WTC11 (cell line): ENCODE measurements at regions not wholly inside any gene's neighbourhood (a gene's known extent, or its start where the extent isn't known, plus 50 kb on each side); places are given as distances from the start of the nearest gene placed in this dataset.

Experiments used
- ATF1 ChIP-seq: sonication (generic); formaldehyde crosslinking; IDR thresholded peaks from 2 replicates; pipeline ENCODE4 v1.8.1; 2023; ENCODE audit warnings: mild to moderate bottlenecking, moderate library complexity, missing genetic modification reagents
- ATF2 ChIP-seq: sonication (generic); formaldehyde crosslinking; IDR thresholded peaks from 2 replicates; pipeline ENCODE4 v1.8.1; 2022; ENCODE audit warnings: low read depth, missing genetic modification reagents, borderline replicate concordance
- CREB1 ChIP-seq: sonication (generic); formaldehyde crosslinking; IDR thresholded peaks from 2 replicates; pipeline ENCODE4 v1.8.0; 2023; ENCODE audit warnings: mild to moderate bottlenecking, missing genetic modification reagents
- CTCF ChIP-seq: fragments of 200-600 bp; IDR thresholded peaks from 2 replicates; pipeline ENCODE4 v1.8.0; 2022; ENCODE audit warnings: antibody characterized with exemption
- E2F4 ChIP-seq: sonication (generic); formaldehyde crosslinking; IDR thresholded peaks from 2 replicates; pipeline ENCODE4 v1.8.1; 2022; ENCODE audit warnings: low read depth, mild to moderate bottlenecking, moderate library complexity, missing genetic modification reagents, borderline replicate concordance
- ESRRA ChIP-seq: sonication (generic); formaldehyde crosslinking; IDR thresholded peaks from 2 replicates; pipeline ENCODE4 v1.8.1; 2022; ENCODE audit warnings: mild to moderate bottlenecking, missing genetic modification reagents, borderline replicate concordance
- FOXJ3 ChIP-seq: sonication (generic); formaldehyde crosslinking; IDR thresholded peaks from 2 replicates; pipeline ENCODE4 v1.9.0; 2021; ENCODE audit warnings: missing genetic modification reagents, mild to moderate bottlenecking, borderline replicate concordance
- JAZF1 ChIP-seq: fragments of 250-450 bp; sonication (Bioruptor Pico); IDR thresholded peaks from 2 replicates; pipeline ENCODE4 v1.9.0; 2021; ENCODE audit warnings: moderate library complexity, mild to moderate bottlenecking, inconsistent platforms
- NFATC4 ChIP-seq: fragments of 250-450 bp; sonication (Bioruptor Pico); IDR thresholded peaks from 2 replicates; pipeline ENCODE4 v1.9.0; 2021; ENCODE audit warnings: mild to moderate bottlenecking
- NR1H2 ChIP-seq: sonication (generic); formaldehyde crosslinking; IDR thresholded peaks from 2 replicates; pipeline ENCODE4 v1.9.0; 2021; ENCODE audit warnings: mild to moderate bottlenecking, moderate library complexity, missing genetic modification reagents
- NR3C1 ChIP-seq: sonication (generic); formaldehyde crosslinking; conservative IDR thresholded peaks from 2 replicates; pipeline ENCODE4 v1.8.1; 2023; ENCODE audit warnings: low read depth, mild to moderate bottlenecking, missing genetic modification reagents
- SMAD3 ChIP-seq: sonication (generic); formaldehyde crosslinking; IDR thresholded peaks from 2 replicates; pipeline ENCODE4 v1.8.0; 2022; ENCODE audit warnings: missing genetic modification reagents, mild to moderate bottlenecking, borderline replicate concordance
- ZNF121 ChIP-seq: sonication (generic); formaldehyde crosslinking; IDR thresholded peaks from 2 replicates; pipeline ENCODE4 v1.8.0; 2023; ENCODE audit warnings: missing genetic modification reagents
- TF ChIP-seq, protein P1 (sequence below): sonication (generic); formaldehyde crosslinking; IDR thresholded peaks from 2 replicates; pipeline ENCODE4 v1.8.1; 2023; ENCODE audit warnings: mild to moderate bottlenecking, missing genetic modification reagents

DNA sequence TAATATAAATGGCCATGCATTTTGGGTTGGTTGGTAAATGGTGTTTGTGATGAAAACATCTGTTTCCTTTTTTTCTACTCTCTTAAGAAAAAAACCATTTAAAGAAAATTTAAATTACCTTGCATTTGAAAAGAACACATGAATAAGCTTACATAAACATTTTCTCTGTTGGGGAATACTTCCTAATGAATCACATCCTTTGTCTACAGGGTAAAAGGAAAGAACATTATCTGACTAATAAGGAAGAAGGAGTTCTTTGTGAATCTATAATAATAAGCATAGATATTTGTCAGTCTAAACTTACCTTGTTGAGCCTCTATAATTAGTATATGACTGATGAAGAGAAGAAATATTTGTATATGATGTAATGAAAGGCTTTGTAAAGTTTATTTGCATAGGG lies 254.1 kb upstream of the ZNF717 start:
- no peak for TF ChIP-seq ZNF121
- TF ChIP-seq ATF2 (CRISPR knock-in tag) = no peak
- TF ChIP-seq CTCF = no peak
- no peak for TF ChIP-seq SMAD3
- TF ChIP-seq, protein P1, sequence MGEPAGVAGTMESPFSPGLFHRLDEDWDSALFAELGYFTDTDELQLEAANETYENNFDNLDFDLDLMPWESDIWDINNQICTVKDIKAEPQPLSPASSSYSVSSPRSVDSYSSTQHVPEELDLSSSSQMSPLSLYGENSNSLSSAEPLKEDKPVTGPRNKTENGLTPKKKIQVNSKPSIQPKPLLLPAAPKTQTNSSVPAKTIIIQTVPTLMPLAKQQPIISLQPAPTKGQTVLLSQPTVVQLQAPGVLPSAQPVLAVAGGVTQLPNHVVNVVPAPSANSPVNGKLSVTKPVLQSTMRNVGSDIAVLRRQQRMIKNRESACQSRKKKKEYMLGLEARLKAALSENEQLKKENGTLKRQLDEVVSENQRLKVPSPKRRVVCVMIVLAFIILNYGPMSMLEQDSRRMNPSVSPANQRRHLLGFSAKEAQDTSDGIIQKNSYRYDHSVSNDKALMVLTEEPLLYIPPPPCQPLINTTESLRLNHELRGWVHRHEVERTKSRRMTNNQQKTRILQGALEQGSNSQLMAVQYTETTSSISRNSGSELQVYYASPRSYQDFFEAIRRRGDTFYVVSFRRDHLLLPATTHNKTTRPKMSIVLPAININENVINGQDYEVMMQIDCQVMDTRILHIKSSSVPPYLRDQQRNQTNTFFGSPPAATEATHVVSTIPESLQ = no peak
- no peak for TF ChIP-seq ESRRA (CRISPR knock-in tag)
- no peak for TF ChIP-seq E2F4 (CRISPR knock-in tag)
- TF ChIP-seq NFATC4 (CRISPR knock-in tag) = no peak
- no peak for TF ChIP-seq JAZF1 (CRISPR knock-in tag)
- TF ChIP-seq FOXJ3 (CRISPR knock-in tag) = no peak
- TF ChIP-seq CREB1 = no peak
- TF ChIP-seq NR3C1 = no peak
- no peak for TF ChIP-seq NR1H2 (CRISPR knock-in tag)
- no peak for TF ChIP-seq ATF1 (CRISPR knock-in tag)
